ENCODE measurements at regions not wholly inside any gene's neighbourhood (a gene's known extent, or its start where the extent isn't known, plus 50 kb on each side); places are given as distances from the start of the nearest gene placed in this dataset.

- H3K9ac ChIP-seq (ENCODE audit: low read depth, low read length) = no peak overlapping the region
- no TSS peak for BruUV-seq (replicated peaks)
- no peak for DNase-seq
- no peak overlapping the region for H4K5ac ChIP-seq (ENCODE audit: low read depth, low read length)
- intact Hi-C loops (cut with micrococcal nuclease) = no loop called here
- H3K4me3 ChIP-seq (ENCODE audit: insufficient read depth, low read depth, low read length) = no peak overlapping the region
- no peak overlapping the region for H2AK9ac ChIP-seq (replicated peaks; ENCODE audit: low read depth, low read length, poor library complexity)
- H4K91ac ChIP-seq (ENCODE audit: insufficient read depth, low read depth, low read length) = no peak overlapping the region
- H2BK5ac ChIP-seq (ENCODE audit: low read depth, low read length, poor library complexity, severe bottlenecking) = no peak overlapping the region
- H3K18ac ChIP-seq (ENCODE audit: low read depth, low read length) = no peak overlapping the region
- no peak overlapping the region for H2BK20ac ChIP-seq (ENCODE audit: low read depth, low read length)
- H4K20me1 ChIP-seq (ENCODE audit: insufficient read depth, low read length) = no peaks in the 10 kb centered on the region
- WGBS, 2 experiments (ENCODE audit: extremely low coverage in 2 of 2, insufficient read length in 1 of 2) = 98% methylated on average over 7 of the region's 15 CpGs; no CpG with 5 or more reads in 1 of the 2 experiments
- no peaks in the 10 kb centered on the region for H3K27me3 ChIP-seq (ENCODE audit: control insufficient read depth, insufficient read depth, low read length)
- no peak overlapping the region for H3K56ac ChIP-seq (ENCODE audit: extremely low read depth, insufficient read depth, low read length)
- no peak overlapping the region for H2AFZ ChIP-seq (replicated peaks; ENCODE audit: low read length, poor library complexity)
- no peaks in the 10 kb centered on the region for H3K9me1 ChIP-seq (ENCODE audit: insufficient read depth, low read length)
- H3K4me2 ChIP-seq (ENCODE audit: low read depth, low read length) = no peak overlapping the region
- no peak overlapping the region for H3K14ac ChIP-seq (replicated peaks; ENCODE audit: low read depth, low read length)
- H3K79me1 ChIP-seq (ENCODE audit: low read depth in 1 of 2, low read length in 2 of 2) = no peaks in the 10 kb centered on the region
- TF ChIP-seq MXI1 (IDR thresholded peaks at IDR 0.05; ENCODE audit: borderline replicate concordance, low read depth, low read length) = no peak
- no peak for TF ChIP-seq CTCF (conservative IDR thresholded peaks at IDR 0.05; ENCODE audit: low read depth, low read length)
- no peak for TF ChIP-seq ELK1 (IDR thresholded peaks at IDR 0.05; ENCODE audit: borderline replicate concordance, low read depth, low read length)
- no peak for TF ChIP-seq FOS (IDR thresholded peaks at IDR 0.05; ENCODE audit: low read depth, low read length)
- TF ChIP-seq USF2 (IDR thresholded peaks at IDR 0.05; ENCODE audit: low read depth, low read length) = no peak
- TF ChIP-seq POLR2A (IDR thresholded peaks at IDR 0.05; ENCODE audit: low read depth, low read length) = no peak
- no peak for TF ChIP-seq RAD21 (IDR thresholded peaks at IDR 0.05; ENCODE audit: low read length)
- no peak for TF ChIP-seq RFX5 (IDR thresholded peaks at IDR 0.05; ENCODE audit: low read depth, low read length)
- no peak for TF ChIP-seq BHLHE40 (IDR thresholded peaks at IDR 0.05; ENCODE audit: low read depth, low read length)
- no peak for TF ChIP-seq NFE2L2 (IDR thresholded peaks at IDR 0.05; ENCODE audit: low read depth, low read length)
- TF ChIP-seq CHD1 (IDR thresholded peaks at IDR 0.05; ENCODE audit: low read depth, low read length) = no peak
- TF ChIP-seq CEBPB (IDR thresholded peaks at IDR 0.05; ENCODE audit: low read depth, low read length) = no peak
- no peak for TF ChIP-seq RCOR1 (IDR thresholded peaks at IDR 0.05; ENCODE audit: insufficient replicate concordance, low read length)
- no peak for TF ChIP-seq MAFK (IDR thresholded peaks at IDR 0.05; ENCODE audit: low read depth, low read length)
- TF ChIP-seq SMC3 (IDR thresholded peaks at IDR 0.05; ENCODE audit: low read depth, low read length) = no peak
- no peaks in the 10 kb centered on the region for H3K4me1 ChIP-seq (ENCODE audit: control insufficient read depth, insufficient read depth, low read length)
- H2BK120ac ChIP-seq (ENCODE audit: low read depth, low read length) = no peak overlapping the region
- no peaks in the 10 kb centered on the region for H3K36me3 ChIP-seq (ENCODE audit: control insufficient read depth, insufficient read depth, low read length)
- CTCF ChIA-PET = no interaction called here
- in situ Hi-C loops (cut with MboI; ENCODE audit: low sequenced_read_pairs) = no loop called here
- POLR2A ChIA-PET (ENCODE audit: unreplicated experiment) = no interaction called here
- no peak for ATAC-seq (ENCODE audit: low read depth)
- dilution Hi-C loops (cut with HindIII; ENCODE audit: low sequenced_read_pairs, unreplicated experiment) = no loop called here
- H4K8ac ChIP-seq (ENCODE audit: low read depth in 2 of 2, low read length in 2 of 2) = no peak overlapping the region
- peaks cover 59% of the 10 kb centered on the region for H3K9me3 ChIP-seq (ENCODE audit: control insufficient read depth, insufficient read depth, low read length)
- no peak overlapping the region for H3K23ac ChIP-seq (ENCODE audit: low read depth, low read length)
- no peak overlapping the region for H2AK5ac ChIP-seq (ENCODE audit: low read depth, low read length)
- no peak overlapping the region for H3K27ac ChIP-seq (ENCODE audit: insufficient read depth, low read length)
- H3K4ac ChIP-seq (ENCODE audit: low read depth, low read length) = no peak overlapping the region
- no peak overlapping the region for H2BK15ac ChIP-seq (ENCODE audit: low read depth, low read length)
Observed at GRCh38 chr22:48593551-48593950, 1234.1 kb downstream of the BRD1 start.

Data from IMR-90 (cell line).